GM21529 (cell line): ENCODE measurements at regions not wholly inside any gene's neighbourhood (a gene's known extent, or its start where the extent isn't known, plus 50 kb on each side); places are given as distances from the start of the nearest gene placed in this dataset.

Experiments
- ATAC-seq: cut with Tn5 transposase; IDR thresholded peaks from one replicate; pipeline ENCODE4 v1.9.1; 2021; ENCODE audit not compliant: unreplicated experiment

- ATAC-seq, result no peak
These were observed 161.9 kb downstream of the HGF start for GRCh38 chr7:81607987-81608386.

GRCh38 chr7:81606078-81606863 is 163.6 kb downstream of the HGF start:
- ATAC-seq, result no peak

GRCh38 chr7:81605493-81605892 is 164.4 kb downstream of the HGF start:
- no peak for ATAC-seq

- no peak for ATAC-seq
These were observed 165.1 kb downstream of the HGF start for GRCh38 chr7:81604808-81605174.

GRCh38 chr7:81604075-81604807 is 165.6 kb downstream of the HGF start:
- no peak for ATAC-seq

- no peak for ATAC-seq
These were observed 169.2 kb downstream of the HGF start for GRCh38 chr7:81600608-81601007.

- no peak for ATAC-seq
These were observed 170.9 kb downstream of the HGF start for GRCh38 chr7:81598951-81599350.

- no peak for ATAC-seq
These were observed 175.1 kb downstream of the HGF start for GRCh38 chr7:81594767-81595166.

GRCh38 chr7:81590131-81590530 is 179.7 kb downstream of the HGF start:
- no peak for ATAC-seq

GRCh38 chr7:81584667-81585066 is 185.2 kb downstream of the HGF start:
- ATAC-seq, result no peak

GRCh38 chr7:81583882-81584533 is 185.8 kb downstream of the HGF start:
- no peak for ATAC-seq

GRCh38 chr7:81583090-81583489 is 186.8 kb downstream of the HGF start:
- ATAC-seq, result no peak

- ATAC-seq, result no peak
These were observed 192.1 kb downstream of the HGF start for GRCh38 chr7:81577642-81578340.

- no peak for ATAC-seq
These were observed 195.0 kb downstream of the HGF start for GRCh38 chr7:81574723-81575326.

- no peak for ATAC-seq
These were observed 195.9 kb downstream of the HGF start for GRCh38 chr7:81573932-81574331.

GRCh38 chr7:81573128-81573527 is 196.7 kb downstream of the HGF start:
- ATAC-seq, result no peak

- no peak for ATAC-seq
These were observed 207.3 kb downstream of the HGF start for GRCh38 chr7:81562581-81562980.

- no peak for ATAC-seq
These were observed 209.1 kb downstream of the HGF start for GRCh38 chr7:81560708-81561107.

- ATAC-seq, result no peak
These were observed 220.3 kb downstream of the HGF start for GRCh38 chr7:81549484-81550016.

GRCh38 chr7:81534996-81535395 is 234.9 kb downstream of the HGF start:
- ATAC-seq, result no peak

- no peak for ATAC-seq
These were observed 235.4 kb downstream of the HGF start for GRCh38 chr7:81534446-81534845.
